ENCODE measurements at regions not wholly inside any gene's neighbourhood (a gene's known extent, or its start where the extent isn't known, plus 50 kb on each side); places are given as distances from the start of the nearest gene placed in this dataset.

GRCh38 chr4:156594624-156595023 lies 377.0 kb downstream of the PDGFC start:
- no peak for TF ChIP-seq POLR2AphosphoS5 (IDR thresholded peaks at IDR 0.05)
- no peak for TF ChIP-seq POLR2A (IDR thresholded peaks at IDR 0.05)
- no peak for TF ChIP-seq CTCF (IDR thresholded peaks at IDR 0.05 in 8 of 11, conservative IDR thresholded peaks at IDR 0.05 in 3 of 11)

All from spleen (tissue), 7 donors.